ENCODE measurements at regions not wholly inside any gene's neighbourhood (a gene's known extent, or its start where the extent isn't known, plus 50 kb on each side); places are given as distances from the start of the nearest gene placed in this dataset.

- no peaks in the 10 kb centered on the region; a peak in 1 of 5 replicates for H3K9me3 Mint-ChIP-seq
- no peak overlapping the region for H3K27ac Mint-ChIP-seq
Observed at GRCh38 chr13:66222127-66222526, 1008.0 kb downstream of the PCDH9 start.

More at GRCh38 chr13:66222127-66222526, 1008.0 kb downstream of the PCDH9 start:
- Mint-ChIP-seq H3K36me3 (ENCODE audit: insufficient read depth in 1 of 3, low read depth in 3 of 3) (no peaks in the 10 kb centered on the region; a peak in 1 of 7 replicates), H3K27me3 (ENCODE audit: low read depth) (peaks cover 97% of the 10 kb centered on the region), H3K4me3 (no peak overlapping the region), H3K4me1 (peaks cover 30 to 35% of the 10 kb centered on the region in 2 experiments)
- H3K14ac ChIP-seq (ENCODE audit: insufficient read depth, low read length): no peak overlapping the region
- H3K79me1 ChIP-seq (ENCODE audit: insufficient read depth, low read depth, low read length, poor library complexity, severe bottlenecking): no peaks in the 10 kb centered on the region
- no peak overlapping the region for H4K5ac ChIP-seq (ENCODE audit: insufficient read length, low read depth, low read length)
- H4K20me1 ChIP-seq (ENCODE audit: control insufficient read depth, insufficient read depth, insufficient read length): no peaks in the 10 kb centered on the region
- no peak overlapping the region for H2AK5ac ChIP-seq (ENCODE audit: insufficient read length, low read length)
- H2BK20ac ChIP-seq (ENCODE audit: low read depth, low read length, poor library complexity, severe bottlenecking): no peak overlapping the region
- no peaks in the 10 kb centered on the region for H3K9me3 ChIP-seq (ENCODE audit: control insufficient read depth, low read depth, low read length)
- no peak overlapping the region for H3T11ph ChIP-seq (ENCODE audit: low read length)
- no peak overlapping the region for H4K91ac ChIP-seq (ENCODE audit: insufficient read length, low read depth, low read length)
- H2BK120ac ChIP-seq (ENCODE audit: low read depth, low read length, poor library complexity, severe bottlenecking): no peak overlapping the region
- no peak overlapping the region for H3K9ac ChIP-seq (ENCODE audit: extremely low read depth, insufficient read length, low read length)
- H3K56ac ChIP-seq (ENCODE audit: insufficient read length, low read depth, low read length): no peak overlapping the region
- H2BK12ac ChIP-seq (ENCODE audit: insufficient read length, low read depth, low read length): no peak overlapping the region
- H3K18ac ChIP-seq (ENCODE audit: insufficient read length, low read depth, low read length): no peak overlapping the region
- H3K27ac ChIP-seq (ENCODE audit: insufficient read length, low read depth, low read length): no peak overlapping the region
- TF ChIP-seq CTCF (conservative IDR thresholded peaks at IDR 0.05): no peak
- no peak overlapping the region for H2BK15ac ChIP-seq (ENCODE audit: low read depth, low read length)
- no CpG with 5 or more reads among the region's 4 CpGs for WGBS (ENCODE audit: extremely low coverage, insufficient read length, low lambda C conversion rate)
- H3K27me3 ChIP-seq (ENCODE audit: insufficient read depth, low read length): peaks cover 26% of the 10 kb centered on the region; the same call in 1 of the 2 replicates
- no peaks in the 10 kb centered on the region for H3K23me2 ChIP-seq (ENCODE audit: insufficient read length, low read depth, low read length, poor library complexity, severe bottlenecking)
- no peak overlapping the region for H3K4me2 ChIP-seq (ENCODE audit: insufficient read depth, insufficient read length, low read length)
- no peak overlapping the region for H4K8ac ChIP-seq (replicated peaks; ENCODE audit: insufficient read length, low read depth, low read length)
- no peaks in the 10 kb centered on the region; the same call in 1 of the 2 replicates for H3K79me2 ChIP-seq (ENCODE audit: insufficient read depth, low read length)
- H3K23ac ChIP-seq (ENCODE audit: insufficient read length, low read depth, low read length): no peak overlapping the region
- H3K4me1 ChIP-seq (ENCODE audit: insufficient read depth, low read length): peaks cover 5% of the 10 kb centered on the region; the same call in 1 of the 2 replicates
- DNase-seq: no peak
- no peak overlapping the region for H3K4ac ChIP-seq (ENCODE audit: low read depth, low read length)
- no peak overlapping the region for H2BK5ac ChIP-seq (ENCODE audit: insufficient read length, low read length)
- no peak overlapping the region for H2AFZ ChIP-seq (ENCODE audit: low read length)
